GM10266 (cell line): ENCODE measurements at regions not wholly inside any gene's neighbourhood (a gene's known extent, or its start where the extent isn't known, plus 50 kb on each side); places are given as distances from the start of the nearest gene placed in this dataset.

Experiments
- DNase-seq: peaks from one replicate; pipeline ENCODE4 v3.0.0; 2012; ENCODE audit errors: extremely low spot score
- TF ChIP-seq, protein P1 (sequence below): IDR thresholded peaks from 2 replicates; pipeline ENCODE4 v1.5.1; 2012; ENCODE audit warnings: mild to moderate bottlenecking, low read depth; ENCODE audit not compliant: control insufficient read depth, insufficient read depth; ENCODE audit errors: missing control alignments

DNA sequence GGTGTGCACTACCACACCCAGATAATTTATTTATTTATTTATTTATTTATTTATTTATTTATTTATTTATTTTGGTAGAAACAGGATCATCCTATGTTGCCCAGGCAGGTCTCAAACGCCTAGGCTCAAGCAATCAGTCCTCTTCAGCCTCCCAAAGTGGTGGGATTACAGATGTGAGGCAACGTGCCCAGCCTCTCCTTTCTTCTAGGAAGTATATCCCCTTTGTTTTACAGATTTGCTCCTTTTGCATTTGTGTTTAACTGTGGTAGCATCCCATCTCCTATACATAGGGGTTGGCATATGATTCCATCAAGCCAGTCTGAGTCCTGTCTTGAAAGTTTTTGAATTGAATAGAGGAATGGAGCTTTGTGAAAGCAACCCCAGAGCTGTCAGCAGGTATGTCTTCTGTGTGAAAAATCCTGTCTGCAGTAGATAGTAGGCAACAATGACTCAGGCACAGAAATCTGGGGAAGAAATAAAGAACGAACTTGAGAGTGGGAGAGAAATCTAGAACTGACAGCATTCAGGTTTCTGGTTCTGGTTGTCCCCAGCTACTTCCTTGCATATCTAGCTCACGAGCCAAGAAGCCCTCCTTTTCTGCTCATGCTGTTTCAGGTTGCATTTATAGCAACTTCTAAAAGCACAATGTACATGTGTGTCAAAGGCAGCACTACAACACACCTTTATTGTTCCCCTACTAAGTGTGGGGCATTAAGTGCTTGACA is 113.7 kb upstream of the LSM6 start:
- DNase-seq = no peak
- TF ChIP-seq, protein P1, sequence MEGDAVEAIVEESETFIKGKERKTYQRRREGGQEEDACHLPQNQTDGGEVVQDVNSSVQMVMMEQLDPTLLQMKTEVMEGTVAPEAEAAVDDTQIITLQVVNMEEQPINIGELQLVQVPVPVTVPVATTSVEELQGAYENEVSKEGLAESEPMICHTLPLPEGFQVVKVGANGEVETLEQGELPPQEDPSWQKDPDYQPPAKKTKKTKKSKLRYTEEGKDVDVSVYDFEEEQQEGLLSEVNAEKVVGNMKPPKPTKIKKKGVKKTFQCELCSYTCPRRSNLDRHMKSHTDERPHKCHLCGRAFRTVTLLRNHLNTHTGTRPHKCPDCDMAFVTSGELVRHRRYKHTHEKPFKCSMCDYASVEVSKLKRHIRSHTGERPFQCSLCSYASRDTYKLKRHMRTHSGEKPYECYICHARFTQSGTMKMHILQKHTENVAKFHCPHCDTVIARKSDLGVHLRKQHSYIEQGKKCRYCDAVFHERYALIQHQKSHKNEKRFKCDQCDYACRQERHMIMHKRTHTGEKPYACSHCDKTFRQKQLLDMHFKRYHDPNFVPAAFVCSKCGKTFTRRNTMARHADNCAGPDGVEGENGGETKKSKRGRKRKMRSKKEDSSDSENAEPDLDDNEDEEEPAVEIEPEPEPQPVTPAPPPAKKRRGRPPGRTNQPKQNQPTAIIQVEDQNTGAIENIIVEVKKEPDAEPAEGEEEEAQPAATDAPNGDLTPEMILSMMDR = no peak

DNA sequence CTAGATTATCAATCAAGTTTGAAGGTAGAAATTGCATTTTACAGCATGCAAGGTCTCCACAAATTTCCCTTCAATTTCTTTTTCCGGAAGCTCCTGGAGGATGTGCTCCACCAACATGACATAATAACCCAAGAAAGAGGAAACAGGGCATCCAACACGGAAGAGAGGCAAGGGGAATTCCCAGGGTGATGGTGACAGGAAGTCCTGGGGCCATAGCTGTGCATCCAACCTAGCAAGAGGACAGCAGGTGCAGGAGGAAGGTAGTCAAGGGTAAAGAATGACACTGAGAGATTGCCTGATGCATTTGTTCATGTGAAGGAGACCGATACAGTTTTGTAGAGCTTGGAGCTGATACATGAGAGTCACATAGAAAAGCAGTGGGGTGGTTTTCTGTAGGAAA is 115.7 kb upstream of the LSM6 start:
- DNase-seq = peak; percentile 35
- TF ChIP-seq, protein P1 = no peak

DNA sequence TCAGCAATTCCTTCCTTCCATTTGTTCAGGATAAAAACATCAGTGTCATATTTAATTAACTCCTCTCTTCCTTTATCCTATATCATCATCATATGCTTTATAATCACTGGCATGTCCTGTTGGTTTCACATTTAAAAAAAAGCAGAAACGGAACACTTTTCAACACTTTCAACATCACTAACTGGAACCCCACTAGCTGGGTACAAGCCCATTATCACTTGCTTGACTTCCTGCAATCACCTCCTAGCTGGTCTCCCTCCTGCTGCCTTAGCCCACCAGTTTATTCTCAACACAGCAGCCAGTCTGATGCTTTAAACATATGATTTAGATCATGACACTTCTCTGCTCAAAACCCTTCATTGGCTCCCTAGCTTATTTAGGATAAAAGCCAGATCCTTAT is 116.4 kb upstream of the LSM6 start:
- no peak for DNase-seq
- TF ChIP-seq, protein P1 = no peak

DNA sequence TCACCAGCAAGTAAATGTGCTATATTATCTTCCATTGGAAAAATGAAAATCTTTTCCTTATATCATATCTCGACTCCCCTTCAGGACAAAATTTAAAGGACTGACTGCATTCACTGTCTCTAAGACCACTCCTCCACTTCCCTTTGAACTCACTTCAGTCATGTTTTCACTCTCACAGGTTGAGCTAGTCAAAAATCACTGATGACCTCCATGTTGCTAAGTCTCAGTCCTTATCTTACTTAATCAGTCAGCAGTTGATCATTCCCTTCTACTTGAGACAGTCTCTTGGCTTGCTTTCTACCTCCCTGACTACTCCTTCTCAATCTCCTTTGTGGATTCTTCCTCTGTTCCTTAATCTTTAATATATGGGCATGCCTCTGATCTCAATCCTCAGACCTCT is 117.0 kb upstream of the LSM6 start:
- no peak for DNase-seq
- TF ChIP-seq, protein P1 = no peak

DNA sequence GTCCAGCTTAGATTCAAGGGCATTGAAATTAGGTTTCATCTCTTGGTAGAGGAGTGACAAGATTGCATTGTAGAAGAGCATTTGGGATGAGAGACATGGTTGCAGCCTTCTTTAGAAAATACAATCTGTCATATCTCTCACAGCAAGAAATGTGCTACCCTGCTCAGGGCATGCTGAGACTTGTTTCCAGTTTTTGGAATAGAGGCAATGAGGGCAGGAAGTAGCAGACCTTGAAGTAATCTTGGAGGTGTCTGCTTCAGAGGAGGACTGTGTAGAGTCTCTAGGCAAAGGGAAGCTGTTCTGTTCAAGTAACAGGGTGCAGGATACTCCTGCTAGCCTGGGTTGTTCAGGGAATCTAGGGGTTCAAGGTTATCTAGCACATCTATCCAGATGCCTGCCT is 116.1 kb upstream of the ZNF827 start:
- no peak for DNase-seq
- TF ChIP-seq, protein P1 = no peak

DNA sequence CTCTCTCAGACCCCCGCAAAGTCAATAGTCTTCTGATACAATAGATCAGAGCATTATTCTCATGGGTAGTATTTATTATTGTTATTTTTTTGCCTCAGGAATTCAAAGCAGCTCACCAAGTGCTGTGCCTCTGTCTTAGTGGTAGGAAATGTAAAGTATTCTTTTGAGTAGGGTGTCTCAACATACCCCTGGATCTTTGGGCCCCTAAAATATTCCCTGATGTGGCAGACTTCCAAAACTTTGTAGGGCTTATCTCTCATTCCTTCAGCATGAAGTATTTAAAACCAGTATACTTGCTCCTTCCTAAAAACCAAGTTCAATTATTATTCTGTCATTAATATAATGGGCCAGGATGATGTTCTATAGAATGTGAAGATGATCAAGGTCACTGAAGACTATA is 115.3 kb upstream of the ZNF827 start:
- DNase-seq = no peak
- TF ChIP-seq, protein P1 = no peak

DNA sequence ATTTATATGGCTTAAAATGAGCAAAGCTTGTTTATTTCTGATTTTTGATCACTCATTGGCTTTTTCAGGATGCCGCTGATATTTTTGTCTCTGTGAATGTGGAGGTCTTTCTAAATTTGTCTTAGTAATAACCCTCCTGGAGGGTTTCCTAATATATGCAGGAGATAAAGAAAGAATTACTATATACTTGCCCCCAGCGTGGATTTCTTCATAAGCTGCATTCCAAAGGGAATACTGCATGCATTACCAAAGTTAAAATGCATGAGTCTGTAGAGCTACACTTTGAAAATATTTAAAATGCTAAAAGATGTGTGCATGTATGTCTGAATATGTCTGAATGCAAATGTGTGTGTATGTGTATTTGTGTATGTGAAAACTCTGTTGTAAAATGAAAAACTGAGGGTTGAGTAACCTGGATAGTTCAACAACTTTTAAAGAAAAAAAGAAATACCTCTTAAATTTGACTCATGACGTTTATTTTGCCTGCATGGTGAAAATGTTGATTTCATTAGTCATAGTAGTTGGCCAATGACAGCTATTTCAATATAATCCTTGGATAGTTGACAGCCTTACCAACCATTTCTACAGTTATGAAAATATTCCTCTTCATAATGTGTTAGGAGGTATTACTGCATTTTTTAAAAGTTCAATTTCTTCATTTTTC is 113.2 kb upstream of the ZNF827 start:
- TF ChIP-seq, protein P1 = no peak

More for the DNA sequence above, 113.2 kb upstream of the ZNF827 start:
- no peak for DNase-seq
